ENCODE measurements at regions not wholly inside any gene's neighbourhood (a gene's known extent, or its start where the extent isn't known, plus 50 kb on each side); places are given as distances from the start of the nearest gene placed in this dataset.

DNA sequence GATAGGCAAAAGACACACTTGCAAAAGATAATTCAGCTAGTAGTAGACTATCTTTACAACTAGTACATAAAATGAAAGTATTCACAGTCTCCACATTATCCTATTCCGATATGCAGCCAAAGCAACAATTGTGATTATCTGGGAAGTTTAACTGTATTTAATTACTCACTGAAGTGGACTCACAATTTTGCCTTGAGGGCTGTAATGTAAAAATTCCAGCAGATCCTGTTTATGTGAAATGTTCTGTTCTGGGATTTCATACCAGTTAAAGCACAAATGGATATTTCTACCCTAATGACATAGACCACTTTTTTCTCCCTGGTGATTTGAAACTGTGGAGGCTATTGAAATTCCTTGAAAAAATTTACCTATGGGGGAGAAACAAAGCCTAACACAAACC, 474.4 kb upstream of the EDIL3 start:
- Histone ChIP-seq H3K9me2 (ENCODE audit: insufficient read depth, low read length) (no peaks in the 10 kb centered on the region), H3K27ac (ENCODE audit: low read length) (no peak overlapping the region), H3K4me3 (ENCODE audit: low read length) (no peak overlapping the region), H3F3A (ENCODE audit: insufficient read depth, low read length, poor library complexity, severe bottlenecking) (no peaks in the 10 kb centered on the region), H3K4me2 (ENCODE audit: low read length) (no peak overlapping the region), H3K9me3 (ENCODE audit: low read length) (no peaks in the 10 kb centered on the region), H2AFZ (ENCODE audit: low read depth, low read length) (no peak overlapping the region), H3K79me2 (replicated peaks; ENCODE audit: insufficient read depth, low read length) (no peaks in the 10 kb centered on the region), H3K9ac (ENCODE audit: low read length) (no peak overlapping the region), H4K20me1 (ENCODE audit: insufficient read depth) (no peaks in the 10 kb centered on the region), H3K27me3 (ENCODE audit: insufficient read depth, low read depth, low read length) (no peaks in the 10 kb centered on the region), H3K36me3 (ENCODE audit: insufficient read depth, low read length) (no peaks in the 10 kb centered on the region)
- TF ChIP-seq EP300 (conservative IDR thresholded peaks at IDR 0.05; ENCODE audit: poor library complexity, severe bottlenecking) (no peak), TAF1 (IDR thresholded peaks at IDR 0.05; ENCODE audit: low read depth) (no peak), MXI1 (conservative IDR thresholded peaks at IDR 0.05; ENCODE audit: poor library complexity, severe bottlenecking) (no peak), EZH2 (IDR thresholded peaks at IDR 0.05; ENCODE audit: borderline replicate concordance, insufficient read depth, low read length, poor library complexity, severe bottlenecking) (no peak), RAD21 (conservative IDR thresholded peaks at IDR 0.05) (no peak), POLR2AphosphoS5 (IDR thresholded peaks at IDR 0.05) (no peak), SMC3 (conservative IDR thresholded peaks at IDR 0.05; ENCODE audit: poor library complexity) (no peak)
- TF ChIP-seq, protein P1, sequence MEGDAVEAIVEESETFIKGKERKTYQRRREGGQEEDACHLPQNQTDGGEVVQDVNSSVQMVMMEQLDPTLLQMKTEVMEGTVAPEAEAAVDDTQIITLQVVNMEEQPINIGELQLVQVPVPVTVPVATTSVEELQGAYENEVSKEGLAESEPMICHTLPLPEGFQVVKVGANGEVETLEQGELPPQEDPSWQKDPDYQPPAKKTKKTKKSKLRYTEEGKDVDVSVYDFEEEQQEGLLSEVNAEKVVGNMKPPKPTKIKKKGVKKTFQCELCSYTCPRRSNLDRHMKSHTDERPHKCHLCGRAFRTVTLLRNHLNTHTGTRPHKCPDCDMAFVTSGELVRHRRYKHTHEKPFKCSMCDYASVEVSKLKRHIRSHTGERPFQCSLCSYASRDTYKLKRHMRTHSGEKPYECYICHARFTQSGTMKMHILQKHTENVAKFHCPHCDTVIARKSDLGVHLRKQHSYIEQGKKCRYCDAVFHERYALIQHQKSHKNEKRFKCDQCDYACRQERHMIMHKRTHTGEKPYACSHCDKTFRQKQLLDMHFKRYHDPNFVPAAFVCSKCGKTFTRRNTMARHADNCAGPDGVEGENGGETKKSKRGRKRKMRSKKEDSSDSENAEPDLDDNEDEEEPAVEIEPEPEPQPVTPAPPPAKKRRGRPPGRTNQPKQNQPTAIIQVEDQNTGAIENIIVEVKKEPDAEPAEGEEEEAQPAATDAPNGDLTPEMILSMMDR (IDR thresholded peaks at IDR 0.05; ENCODE audit: poor library complexity, severe bottlenecking): no peak
- TF ChIP-seq, protein P2, sequence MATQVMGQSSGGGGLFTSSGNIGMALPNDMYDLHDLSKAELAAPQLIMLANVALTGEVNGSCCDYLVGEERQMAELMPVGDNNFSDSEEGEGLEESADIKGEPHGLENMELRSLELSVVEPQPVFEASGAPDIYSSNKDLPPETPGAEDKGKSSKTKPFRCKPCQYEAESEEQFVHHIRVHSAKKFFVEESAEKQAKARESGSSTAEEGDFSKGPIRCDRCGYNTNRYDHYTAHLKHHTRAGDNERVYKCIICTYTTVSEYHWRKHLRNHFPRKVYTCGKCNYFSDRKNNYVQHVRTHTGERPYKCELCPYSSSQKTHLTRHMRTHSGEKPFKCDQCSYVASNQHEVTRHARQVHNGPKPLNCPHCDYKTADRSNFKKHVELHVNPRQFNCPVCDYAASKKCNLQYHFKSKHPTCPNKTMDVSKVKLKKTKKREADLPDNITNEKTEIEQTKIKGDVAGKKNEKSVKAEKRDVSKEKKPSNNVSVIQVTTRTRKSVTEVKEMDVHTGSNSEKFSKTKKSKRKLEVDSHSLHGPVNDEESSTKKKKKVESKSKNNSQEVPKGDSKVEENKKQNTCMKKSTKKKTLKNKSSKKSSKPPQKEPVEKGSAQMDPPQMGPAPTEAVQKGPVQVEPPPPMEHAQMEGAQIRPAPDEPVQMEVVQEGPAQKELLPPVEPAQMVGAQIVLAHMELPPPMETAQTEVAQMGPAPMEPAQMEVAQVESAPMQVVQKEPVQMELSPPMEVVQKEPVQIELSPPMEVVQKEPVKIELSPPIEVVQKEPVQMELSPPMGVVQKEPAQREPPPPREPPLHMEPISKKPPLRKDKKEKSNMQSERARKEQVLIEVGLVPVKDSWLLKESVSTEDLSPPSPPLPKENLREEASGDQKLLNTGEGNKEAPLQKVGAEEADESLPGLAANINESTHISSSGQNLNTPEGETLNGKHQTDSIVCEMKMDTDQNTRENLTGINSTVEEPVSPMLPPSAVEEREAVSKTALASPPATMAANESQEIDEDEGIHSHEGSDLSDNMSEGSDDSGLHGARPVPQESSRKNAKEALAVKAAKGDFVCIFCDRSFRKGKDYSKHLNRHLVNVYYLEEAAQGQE (IDR thresholded peaks at IDR 0.05; ENCODE audit: borderline replicate concordance): no peak

DNA sequence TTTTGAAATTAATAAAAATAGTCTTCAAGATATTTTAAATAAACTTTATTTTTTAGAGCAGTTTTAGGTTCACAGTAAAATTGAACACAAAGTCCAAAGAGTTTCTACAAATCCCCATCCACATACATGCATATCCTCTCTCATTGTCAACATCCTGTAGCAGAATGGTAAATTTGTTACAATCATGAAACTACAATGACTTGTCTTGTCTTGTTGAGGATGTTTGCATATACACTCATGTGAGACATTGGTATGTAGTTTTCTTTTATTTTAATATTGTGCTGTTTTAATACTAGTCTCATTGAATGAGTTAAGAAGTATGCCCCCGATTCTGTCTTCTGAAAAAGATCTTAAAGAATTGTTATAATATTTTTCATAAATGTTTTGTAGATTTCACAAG, 447.0 kb upstream of the EDIL3 start:
- Histone ChIP-seq H2AFZ (ENCODE audit: low read depth, low read length) (no peak overlapping the region), H3K79me2 (replicated peaks; ENCODE audit: insufficient read depth, low read length) (no peaks in the 10 kb centered on the region), H3K4me2 (ENCODE audit: low read length) (no peak overlapping the region), H4K20me1 (ENCODE audit: insufficient read depth) (no peaks in the 10 kb centered on the region), H3K36me3 (ENCODE audit: insufficient read depth, low read length) (no peaks in the 10 kb centered on the region), H3K27me3 (ENCODE audit: insufficient read depth, low read depth, low read length) (no peaks in the 10 kb centered on the region), H3K4me3 (ENCODE audit: low read length) (no peak overlapping the region), H3K9me3 (ENCODE audit: low read length) (no peaks in the 10 kb centered on the region), H3F3A (ENCODE audit: insufficient read depth, low read length, poor library complexity, severe bottlenecking) (no peaks in the 10 kb centered on the region), H3K9ac (ENCODE audit: low read length) (no peak overlapping the region), H3K9me2 (ENCODE audit: insufficient read depth, low read length) (no peaks in the 10 kb centered on the region), H3K27ac (ENCODE audit: low read length) (no peak overlapping the region)
- no peak for TF ChIP-seq SMC3 (conservative IDR thresholded peaks at IDR 0.05; ENCODE audit: poor library complexity)
- TF ChIP-seq, protein P2 (IDR thresholded peaks at IDR 0.05; ENCODE audit: borderline replicate concordance): no peak
- no peak for TF ChIP-seq POLR2AphosphoS5 (IDR thresholded peaks at IDR 0.05)
- TF ChIP-seq TAF1 (IDR thresholded peaks at IDR 0.05; ENCODE audit: low read depth): no peak
- no peak for TF ChIP-seq RAD21 (conservative IDR thresholded peaks at IDR 0.05)
- TF ChIP-seq, protein P1 (IDR thresholded peaks at IDR 0.05; ENCODE audit: poor library complexity, severe bottlenecking): no peak
- TF ChIP-seq EP300 (conservative IDR thresholded peaks at IDR 0.05; ENCODE audit: poor library complexity, severe bottlenecking): no peak
- no peak for TF ChIP-seq EZH2 (IDR thresholded peaks at IDR 0.05; ENCODE audit: borderline replicate concordance, insufficient read depth, low read length, poor library complexity, severe bottlenecking)
- TF ChIP-seq MXI1 (conservative IDR thresholded peaks at IDR 0.05; ENCODE audit: poor library complexity, severe bottlenecking): no peak

Data from neural cell (in vitro differentiated cells).